Endothelial cell of hepatic sinusoid (primary cell): ENCODE measurements at regions not wholly inside any gene's neighbourhood (a gene's known extent, or its start where the extent isn't known, plus 50 kb on each side); places are given as distances from the start of the nearest gene placed in this dataset.
"Not testable (repeated sequence)": the region's sequence is repeated elsewhere in the genome, so short reads cannot be mapped to it uniquely, and the experiment has no call there.

Experiments
- in situ Hi-C: cut with HindIII; loops from 2 replicates; pipeline ENCODE4 v1.10.0; 2017; ENCODE audit warnings: low sequenced_read_pairs

DNA sequence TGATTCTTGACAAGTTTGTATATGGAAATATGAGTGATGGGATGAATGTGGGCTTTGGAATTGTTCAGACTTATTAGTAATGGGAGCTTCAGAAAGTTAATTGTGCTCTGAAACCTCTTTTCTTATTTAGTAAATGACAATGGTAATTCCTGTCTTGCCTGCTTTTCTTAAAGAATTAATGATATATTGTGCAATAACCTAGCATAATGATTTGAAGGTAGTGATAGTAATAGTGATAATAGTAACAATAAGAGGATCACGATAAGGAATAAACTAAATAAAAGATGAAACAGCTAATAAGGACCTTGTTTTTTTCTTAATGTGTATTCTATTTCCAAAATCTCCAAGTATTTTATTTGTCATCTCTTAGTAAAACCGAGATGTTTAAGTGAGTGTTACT is 245.0 kb upstream of the CPHXL start:
- in situ Hi-C loops = no loop called here

DNA sequence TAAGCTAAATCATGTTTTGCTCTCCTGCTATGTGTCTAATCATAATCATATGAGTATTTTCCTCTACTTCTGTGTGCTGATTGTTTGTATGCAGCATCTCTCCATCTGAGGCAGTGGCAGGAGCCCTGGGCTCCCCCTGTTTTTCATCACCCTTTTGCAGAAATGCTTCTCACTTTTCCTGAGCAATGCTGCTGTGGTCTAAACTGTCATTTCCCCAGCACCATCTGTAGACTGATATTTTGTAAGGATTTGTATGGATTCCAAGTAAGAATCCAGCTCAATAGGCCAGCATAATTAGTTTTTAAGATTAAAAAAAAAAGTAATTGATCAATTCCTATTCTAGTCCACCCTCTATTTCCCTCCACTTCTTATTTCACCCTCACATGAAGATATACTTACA is 257.0 kb upstream of the CPHXL start:
- in situ Hi-C loops = no loop called here

DNA sequence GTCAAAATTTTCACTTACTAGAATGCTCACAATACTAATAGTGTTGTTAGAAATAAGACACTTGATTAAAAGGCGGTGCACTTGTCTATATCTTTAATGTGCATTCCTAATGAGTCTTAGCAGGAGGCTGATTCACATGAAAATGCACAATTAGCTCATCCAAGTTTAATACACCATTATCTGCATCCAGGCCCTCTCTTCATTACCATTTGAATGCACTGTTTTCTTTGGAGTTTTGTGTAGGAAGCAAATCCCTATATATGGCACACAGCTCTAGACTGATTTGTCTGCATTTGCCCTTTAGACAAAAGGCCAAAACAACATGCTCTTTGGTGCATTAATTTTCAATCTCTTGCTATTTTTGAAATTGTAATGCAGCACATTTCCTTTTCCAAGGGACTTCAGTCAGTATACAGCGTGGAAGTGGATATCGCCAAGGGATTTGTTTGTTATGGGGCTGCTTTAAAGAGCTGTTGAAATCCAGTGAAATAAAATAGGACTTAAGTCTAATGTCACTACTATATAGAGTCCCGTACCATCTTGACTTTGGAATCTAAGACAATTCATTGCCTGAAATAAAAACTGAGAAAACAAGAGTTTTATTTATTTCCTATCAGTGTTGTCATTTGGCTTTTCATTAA is 257.6 kb upstream of the CPHXL start:
- in situ Hi-C loops = no loop called here

DNA sequence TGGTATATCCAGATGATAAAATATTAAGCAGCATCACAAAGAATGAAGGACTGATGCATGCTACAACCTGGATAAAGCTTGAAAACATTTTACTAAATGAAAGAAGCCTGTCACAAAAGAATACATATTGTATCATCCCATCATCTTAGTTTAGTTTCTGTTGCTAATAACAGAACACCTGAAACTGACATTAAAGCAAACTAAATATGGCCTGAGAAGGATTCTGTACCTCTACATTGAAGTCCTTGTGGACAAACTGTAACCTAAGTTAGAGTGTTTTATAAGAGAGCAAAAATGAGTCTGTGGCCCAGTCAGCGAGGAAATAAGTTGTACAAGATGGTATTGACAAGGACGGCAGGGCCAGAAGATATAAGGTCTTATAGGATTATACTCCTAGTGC is 261.0 kb upstream of the CPHXL start:
- in situ Hi-C loops = no loop called here

DNA sequence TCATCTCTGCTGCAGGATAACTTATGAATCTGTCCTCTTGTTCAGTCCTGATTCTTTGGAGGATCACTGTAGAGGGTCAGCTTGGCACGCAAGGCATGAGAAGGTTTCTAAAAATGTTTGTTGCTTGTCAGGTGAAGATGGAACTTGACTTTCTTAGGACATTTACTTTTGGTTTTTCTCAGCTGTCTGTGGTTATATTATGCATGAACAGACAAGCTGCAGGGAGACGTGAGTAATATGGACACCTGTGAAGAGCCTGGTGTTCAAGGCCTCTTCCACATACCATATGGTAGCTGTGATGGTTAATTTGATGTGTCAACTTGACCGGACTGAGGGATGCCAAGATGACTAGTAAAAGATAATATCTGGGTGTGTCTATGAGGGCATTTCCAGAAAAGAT is 270.2 kb upstream of the CPHXL start:
- in situ Hi-C loops = no loop called here

DNA sequence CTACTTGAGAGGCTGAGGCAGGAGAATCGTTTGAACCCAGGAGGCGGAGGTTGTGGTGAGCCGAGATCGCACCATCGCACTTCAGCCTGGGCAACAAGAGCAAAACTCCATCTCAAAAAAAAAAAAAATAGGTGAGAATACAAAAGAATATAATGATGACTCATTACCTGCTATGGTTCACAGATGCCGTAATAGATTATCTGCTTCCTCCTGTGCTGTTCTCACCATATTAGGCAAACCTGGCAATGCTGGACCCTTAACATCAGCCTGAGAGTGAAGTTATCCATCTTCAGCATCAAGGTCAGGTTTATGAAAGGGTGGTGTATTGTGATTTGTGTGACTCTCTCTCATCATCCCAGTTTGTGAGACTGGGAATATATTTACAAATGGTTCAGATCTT is 271.3 kb upstream of the CPHXL start:
- in situ Hi-C loops = no loop called here

DNA sequence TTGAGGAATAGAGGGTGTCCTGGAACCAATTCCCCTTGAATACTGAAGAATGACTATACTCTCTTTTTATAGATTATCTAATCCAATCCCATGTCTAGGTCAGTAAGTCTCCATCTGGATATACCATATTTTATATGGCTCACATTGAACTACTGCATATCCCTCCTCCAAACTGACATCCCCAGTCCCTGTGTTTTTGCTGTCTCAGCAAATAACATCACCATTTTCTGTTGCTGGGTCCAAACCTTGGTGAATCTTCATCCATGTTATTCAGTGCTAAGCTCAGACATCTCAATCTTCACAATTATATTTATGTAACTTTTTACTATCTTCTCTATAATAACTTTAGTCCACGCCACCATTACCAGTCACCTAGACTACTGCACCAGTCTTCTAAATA is 269.6 kb upstream of the CNTNAP4 start:
- in situ Hi-C loops = no loop called here

DNA sequence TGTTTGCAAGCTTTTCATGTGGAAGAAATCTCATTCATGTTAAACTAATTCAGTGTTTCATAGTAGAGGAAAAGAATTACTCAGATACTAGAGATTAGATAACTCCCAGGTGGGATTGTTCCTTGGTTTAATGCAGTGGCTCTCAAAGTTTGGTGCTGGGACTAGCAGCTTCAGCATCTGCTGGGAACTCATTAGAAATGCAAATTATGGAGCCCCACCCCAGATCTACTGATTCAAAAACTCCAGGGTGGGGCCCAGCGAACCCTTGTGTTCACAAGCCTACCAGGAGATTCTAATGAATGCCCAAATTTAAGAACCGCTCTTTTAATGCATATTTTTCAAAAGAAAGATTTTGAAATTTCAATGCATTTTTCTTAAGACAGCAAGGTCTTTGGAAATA is 253.4 kb upstream of the CNTNAP4 start:
- in situ Hi-C loops = no loop called here

DNA sequence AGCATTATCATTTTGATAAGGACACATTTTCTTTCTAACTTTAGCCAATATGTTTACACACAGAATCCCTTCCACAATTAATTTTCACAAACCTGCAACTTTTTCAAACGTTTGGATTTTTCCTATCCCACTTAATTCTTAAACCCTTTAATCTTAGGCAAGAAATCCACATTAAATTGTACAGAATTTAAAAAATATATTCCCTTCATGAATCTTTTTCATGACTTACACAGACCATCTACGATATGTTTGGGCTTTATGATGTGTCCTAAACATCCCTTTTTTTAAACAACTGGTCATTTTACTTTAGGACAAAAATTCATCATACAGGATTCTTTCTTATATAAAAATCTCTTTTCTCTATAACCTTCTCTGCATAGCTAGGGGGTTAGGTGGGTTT is 241.5 kb upstream of the CNTNAP4 start:
- in situ Hi-C loops = no loop called here

DNA sequence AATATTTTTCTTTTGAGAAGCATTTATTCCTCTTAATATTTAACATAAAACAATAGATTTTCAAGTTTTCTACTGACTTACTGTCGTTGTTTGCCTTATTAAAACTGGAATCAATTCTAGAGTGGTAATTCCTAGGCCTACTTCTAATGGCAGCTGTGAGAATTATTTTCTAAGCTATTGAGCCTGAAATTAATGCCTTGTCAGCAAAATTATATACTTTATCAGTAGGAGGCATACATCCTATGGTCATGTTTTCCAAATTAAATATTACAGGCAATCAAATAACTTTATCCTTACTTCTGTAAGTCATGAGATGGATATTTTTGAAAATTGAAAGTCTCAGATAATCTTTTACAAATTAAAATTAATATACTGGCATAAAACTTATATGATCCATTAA is 239.1 kb upstream of the CNTNAP4 start:
- in situ Hi-C loops = no loop called here

DNA sequence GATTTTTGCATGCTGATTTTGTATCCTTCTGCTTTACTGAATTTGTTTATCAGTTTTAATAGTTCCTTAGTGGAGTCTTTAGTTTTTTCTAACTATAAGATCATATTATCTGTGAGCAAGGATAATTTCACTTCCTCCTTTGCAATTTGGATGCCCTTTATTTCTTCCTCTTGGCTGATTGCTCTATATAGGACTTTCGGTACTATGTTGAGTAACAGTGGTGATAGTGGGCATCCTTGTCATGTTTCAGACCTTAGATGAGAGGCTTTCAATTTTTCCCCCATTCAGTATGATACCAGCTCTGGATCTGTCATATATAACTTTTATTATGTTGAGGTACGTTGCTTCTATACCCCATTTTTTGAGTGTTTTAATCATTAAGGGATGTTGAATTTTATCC is 224.5 kb upstream of the CNTNAP4 start:
- in situ Hi-C loops = no loop called here

DNA sequence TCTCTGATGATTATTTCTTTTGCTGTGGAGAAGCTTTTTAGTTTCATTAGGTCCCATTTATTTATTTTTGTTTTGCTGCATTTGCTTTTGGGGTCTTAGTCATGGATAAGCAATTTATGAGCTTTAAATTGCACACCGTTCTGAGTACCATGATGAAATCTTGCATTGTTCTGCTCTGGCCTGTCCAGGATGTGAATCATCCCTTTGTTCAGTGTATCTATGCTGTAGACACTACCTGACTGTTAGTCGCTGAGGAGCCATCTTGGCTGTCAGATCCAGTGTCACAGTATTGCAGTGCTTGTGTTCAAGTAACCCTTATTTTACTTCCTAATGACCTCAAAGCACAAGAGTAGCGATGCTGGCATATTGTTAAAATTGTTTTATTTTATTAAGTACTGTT is 218.0 kb upstream of the CNTNAP4 start:
- in situ Hi-C loops = no loop called here

DNA sequence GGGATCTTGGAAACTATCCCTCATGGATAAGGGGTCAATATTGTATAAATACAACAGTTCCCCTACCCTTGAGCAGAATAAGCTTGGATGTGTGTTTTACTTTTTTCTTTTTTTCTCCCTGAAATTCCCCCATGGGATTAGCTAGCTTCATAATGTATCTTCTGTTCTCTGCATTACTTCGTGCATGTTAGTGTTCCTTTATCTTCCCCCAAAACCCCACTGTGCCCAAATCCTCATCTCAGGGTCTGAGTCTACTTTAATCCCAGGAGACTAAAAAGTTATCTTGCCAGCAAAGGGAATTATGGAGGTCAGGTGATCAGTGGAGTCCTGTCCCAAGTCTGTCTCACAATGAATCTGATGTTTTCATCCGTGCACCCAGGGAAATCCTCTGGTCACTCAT is 217.5 kb upstream of the CNTNAP4 start:
- in situ Hi-C loops = no loop called here

DNA sequence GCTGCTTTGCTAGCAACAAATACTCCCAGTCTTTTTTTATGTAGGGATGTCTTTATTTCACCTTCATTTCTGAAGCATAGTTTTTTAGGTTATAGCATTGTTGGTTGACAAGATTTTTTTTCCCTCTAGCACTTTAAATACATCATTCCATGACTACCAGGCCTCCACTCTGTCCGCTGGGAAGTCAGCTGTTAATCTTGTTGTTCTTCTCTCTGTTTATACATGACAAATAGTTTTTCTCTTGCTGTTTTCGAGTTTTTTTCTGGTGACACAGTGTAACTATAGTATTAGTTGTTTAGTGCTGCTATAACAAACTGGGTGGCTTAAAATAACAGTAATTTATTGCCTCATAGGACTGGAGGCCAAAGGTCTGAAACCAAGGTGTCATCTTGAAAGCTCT is 205.5 kb upstream of the CNTNAP4 start:
- in situ Hi-C loops = no loop called here

DNA sequence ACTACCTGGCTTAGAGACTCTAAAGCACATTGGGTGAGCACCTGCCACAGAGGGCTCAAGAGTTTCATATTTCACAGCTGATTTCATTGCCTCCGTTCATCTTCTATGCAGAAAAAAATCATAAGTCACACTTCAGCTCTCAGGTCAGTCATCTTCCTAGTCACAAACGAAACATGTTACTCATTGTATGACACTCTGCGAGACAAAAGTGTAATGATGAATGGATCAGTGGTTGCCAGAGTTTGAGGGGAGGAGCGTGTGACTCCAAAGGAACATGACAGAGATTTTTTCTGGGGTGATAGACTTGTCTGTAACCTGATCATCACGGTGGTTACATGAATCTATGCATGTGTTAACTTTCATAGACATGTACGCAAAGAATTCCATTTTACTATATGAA is 195.2 kb upstream of the CNTNAP4 start:
- in situ Hi-C loops = no loop called here

DNA sequence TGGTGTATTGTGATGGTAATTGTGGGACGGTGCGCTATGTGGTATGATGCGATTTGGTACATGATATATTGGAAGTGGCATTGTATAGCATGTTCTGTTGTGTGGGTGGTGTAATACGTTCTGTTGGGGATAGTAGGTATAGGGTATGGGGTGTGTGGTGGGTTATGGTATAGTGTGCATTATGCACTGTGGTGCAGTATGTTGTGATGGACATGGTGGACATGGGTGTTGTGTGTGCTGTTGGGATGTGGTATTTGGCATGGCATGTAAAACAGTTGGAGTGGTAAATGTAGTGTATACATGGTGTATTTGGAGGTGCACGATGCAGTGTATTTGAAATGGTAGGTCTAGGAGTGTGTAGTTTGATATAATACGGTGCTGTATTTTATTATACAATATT is 170.6 kb upstream of the CNTNAP4 start:
- in situ Hi-C loops = no loop called here

DNA sequence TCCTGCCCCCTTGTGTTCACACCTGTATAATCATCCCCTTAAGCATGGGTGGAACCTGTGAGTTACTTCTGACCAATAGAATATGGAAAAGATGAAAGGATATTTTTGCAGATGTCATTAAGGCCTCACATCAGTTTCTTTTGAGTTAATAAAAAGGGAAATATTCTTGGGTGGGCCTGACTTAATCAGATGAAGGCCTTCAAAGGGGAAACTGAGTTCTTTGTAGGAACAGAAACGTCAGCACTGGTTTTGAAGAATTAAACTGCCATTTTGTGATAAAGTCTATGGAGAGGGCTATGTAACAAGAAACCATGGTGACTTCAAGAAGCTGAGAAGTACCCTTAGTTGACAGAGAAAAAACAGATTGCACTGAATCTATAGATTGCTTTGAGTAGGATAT is 168.7 kb upstream of the CNTNAP4 start:
- in situ Hi-C loops = no loop called here

DNA sequence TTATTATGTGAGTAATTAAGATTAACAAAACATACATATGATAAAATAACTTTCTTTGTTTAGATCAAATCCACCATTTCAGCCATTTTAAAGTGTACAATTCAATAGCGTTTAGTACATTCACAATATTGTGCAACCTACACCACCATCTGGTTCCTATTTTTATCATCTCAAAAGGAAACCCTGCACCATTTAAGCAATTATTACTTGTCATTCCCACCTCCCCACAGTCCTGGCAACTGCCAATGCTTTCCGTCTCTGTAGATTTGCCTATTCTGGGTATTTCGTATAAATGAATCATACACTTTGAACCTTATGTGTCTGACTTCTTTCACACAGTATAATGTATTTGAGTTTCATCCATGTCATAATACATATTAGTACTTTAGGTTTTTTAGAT is 162.5 kb upstream of the CNTNAP4 start:
- in situ Hi-C loops = no loop called here

DNA sequence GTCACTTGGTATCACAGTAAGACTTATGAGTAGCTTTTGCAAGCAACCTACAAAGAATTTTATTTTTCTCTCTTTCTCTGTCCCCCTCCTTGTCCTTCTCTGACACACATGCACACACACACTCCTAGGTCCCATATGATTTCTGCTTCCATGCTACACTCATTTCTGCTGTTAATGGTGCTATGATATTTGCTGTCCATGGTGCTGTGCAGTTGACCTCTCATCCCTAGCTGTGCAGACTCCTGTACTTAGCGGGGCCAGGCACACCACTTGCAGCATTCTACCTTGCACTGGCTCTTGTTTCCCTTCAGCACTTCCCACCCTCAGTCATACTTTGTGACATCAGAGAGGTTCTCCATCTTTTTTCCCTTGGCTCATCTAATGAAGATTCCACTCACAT is 158.9 kb upstream of the CNTNAP4 start:
- in situ Hi-C loops = no loop called here

DNA sequence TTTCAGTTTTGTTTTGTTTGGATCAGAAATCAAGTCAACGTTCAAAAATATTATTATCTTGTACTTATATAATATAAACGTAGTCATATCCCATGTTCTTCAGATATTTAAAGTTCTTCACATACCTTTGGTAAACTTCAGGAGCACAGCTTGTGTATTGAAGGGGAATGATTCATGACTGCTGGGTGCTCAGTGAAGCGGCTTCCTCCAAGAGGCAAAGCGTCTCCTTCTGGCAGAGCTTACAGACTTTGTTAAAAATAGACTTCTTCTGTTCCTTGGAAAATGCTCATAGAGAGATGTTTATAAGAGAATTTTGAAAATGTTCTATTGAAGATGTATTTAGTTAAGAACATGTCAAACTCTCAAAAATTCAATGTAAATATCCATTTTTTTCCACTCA is 155.6 kb upstream of the CNTNAP4 start:
- in situ Hi-C loops = no loop called here

DNA sequence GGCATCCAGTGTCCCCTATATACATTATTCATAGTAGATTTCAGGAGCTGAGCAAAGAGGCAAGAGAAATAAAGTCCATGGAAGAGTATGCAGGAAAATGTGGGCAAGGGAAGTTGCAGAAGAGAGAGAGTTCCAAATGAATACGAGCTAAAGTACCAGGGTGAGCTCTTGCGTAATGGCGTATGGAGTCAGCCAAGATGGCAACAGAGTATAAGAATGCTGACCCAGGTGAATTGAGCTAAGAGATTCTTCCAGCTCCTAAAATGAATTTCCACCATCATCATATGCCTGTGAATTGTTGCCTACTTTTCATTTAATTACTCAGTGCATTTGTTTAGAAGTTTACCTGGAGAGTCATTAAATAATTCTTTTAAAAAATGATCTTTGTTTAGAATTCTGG is 153.2 kb upstream of the CNTNAP4 start:
- in situ Hi-C loops = no loop called here

DNA sequence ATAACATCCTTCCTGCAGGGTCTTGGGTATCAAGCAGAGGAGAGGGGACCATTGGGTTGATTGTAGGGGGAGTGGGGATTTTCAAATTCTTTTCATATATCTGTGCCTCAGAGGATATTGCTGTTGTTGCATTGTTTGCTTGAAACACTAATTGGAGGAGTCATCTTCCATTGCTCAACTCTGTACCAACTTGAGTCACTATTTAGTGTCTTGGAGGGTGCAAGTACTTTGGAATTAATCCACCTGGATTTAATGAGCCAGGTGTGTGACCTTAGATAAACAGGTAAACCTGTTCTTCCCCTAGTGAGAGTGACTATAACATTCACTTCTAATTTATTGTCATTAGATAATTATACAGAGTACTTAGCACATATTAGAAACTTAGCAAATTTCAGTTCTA is 151.3 kb upstream of the CNTNAP4 start:
- in situ Hi-C loops = no loop called here

DNA sequence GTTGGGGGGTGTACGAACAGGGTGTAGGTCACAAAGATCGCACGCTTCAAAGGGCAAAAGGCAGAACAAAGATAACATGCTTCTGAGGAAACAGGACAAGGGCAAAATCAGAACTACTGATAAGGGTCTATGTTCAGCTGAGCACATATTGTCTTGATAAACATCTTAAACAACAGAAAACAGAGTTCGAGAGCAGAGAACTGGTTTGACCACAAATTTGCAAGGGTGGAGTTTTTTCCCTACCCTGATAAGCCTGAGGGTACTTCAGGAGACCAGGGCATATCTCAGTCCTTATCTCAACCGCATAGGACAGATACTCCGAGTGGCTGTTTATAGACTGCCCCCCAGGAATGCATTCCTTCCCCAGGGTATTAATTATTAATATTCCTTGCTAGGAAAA is 139.1 kb upstream of the CNTNAP4 start:
- in situ Hi-C loops = not testable (repeated sequence)

DNA sequence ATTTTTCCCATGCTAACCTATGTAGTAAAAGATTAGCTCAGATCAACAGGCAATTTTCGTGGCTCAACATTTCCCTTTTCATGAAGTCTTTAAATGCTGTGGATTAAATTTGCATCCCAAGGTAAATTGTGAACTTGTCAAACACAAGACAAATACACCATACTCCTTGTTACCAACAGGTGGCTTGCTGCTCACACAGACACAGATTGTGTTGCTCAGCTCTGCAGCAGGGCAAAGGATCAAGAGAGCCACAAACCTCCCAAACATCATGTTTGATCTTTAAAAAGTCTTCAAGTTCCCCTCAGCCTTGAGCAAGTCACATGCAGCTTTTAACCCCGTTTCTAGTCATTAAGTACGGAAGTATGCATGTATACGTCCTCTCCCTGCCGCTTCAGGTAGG is 119.6 kb upstream of the CNTNAP4 start:
- in situ Hi-C loops = no loop called here
